ENCODE measurements at regions not wholly inside any gene's neighbourhood (a gene's known extent, or its start where the extent isn't known, plus 50 kb on each side); places are given as distances from the start of the nearest gene placed in this dataset.

- H3K4me3 ChIP-seq: no peak overlapping the region
- TF ChIP-seq CTCF (IDR thresholded peaks at IDR 0.05) (no peak), POLR2A (IDR thresholded peaks at IDR 0.05) (no peak), POLR2AphosphoS5 (IDR thresholded peaks at IDR 0.05) (no peak)
- H3K36me3 ChIP-seq: no peaks in the 10 kb centered on the region
- DNase-seq (ENCODE audit: low spot score in 2 of 2): no peak
- intact Hi-C loops (cut with DNase I; ENCODE audit: low total_unique reads): no loop called here
- H3K27ac ChIP-seq: no peak overlapping the region
- no peaks in the 10 kb centered on the region for H3K27me3 ChIP-seq
- H3K9me3 ChIP-seq: peaks cover 0 to 4% of the 10 kb centered on the region in 2 donors
- H3K4me1 ChIP-seq: no peaks in the 10 kb centered on the region
Measured at GRCh38 chrX:94758130-94758529, 1084.1 kb downstream of the FAM133A start.

DNA sequence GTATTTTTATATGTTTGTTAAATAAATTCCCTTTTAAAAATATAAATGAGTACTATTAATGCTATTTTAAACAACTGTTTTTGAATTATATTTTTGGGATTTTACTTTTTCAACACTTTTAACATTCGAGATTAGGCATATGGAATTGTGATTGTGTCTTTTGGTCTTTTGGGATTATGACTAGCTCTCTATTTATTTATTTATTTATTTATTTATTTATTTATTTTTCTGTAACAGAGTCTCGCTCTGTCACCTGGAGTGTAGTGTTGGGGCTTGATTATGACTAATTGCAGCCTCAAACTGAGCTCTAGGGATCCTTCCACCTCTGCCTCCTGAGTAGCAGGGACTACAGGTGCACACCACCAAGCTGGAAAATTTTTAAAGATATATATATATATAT lies 1101.6 kb downstream of the FAM133A start:
- H3K4me1 ChIP-seq: no peaks in the 10 kb centered on the region
- no peak for DNase-seq (ENCODE audit: low spot score in 2 of 2)
- TF ChIP-seq POLR2A (IDR thresholded peaks at IDR 0.05) (no peak), POLR2AphosphoS5 (IDR thresholded peaks at IDR 0.05) (no peak), CTCF (IDR thresholded peaks at IDR 0.05) (no peak)
- intact Hi-C loops (cut with DNase I; ENCODE audit: low total_unique reads): no loop called here
- H3K27ac ChIP-seq: no peak overlapping the region
- no peaks in the 10 kb centered on the region for H3K9me3 ChIP-seq
- H3K36me3 ChIP-seq: no peaks in the 10 kb centered on the region
- peaks cover 0 to 16% of the 10 kb centered on the region in 2 donors for H3K27me3 ChIP-seq
- H3K4me3 ChIP-seq: no peak overlapping the region

GRCh38 chrX:94813541-94813940 lies 1139.5 kb downstream of the FAM133A start:
- Histone ChIP-seq H3K9me3 (peaks cover 5 to 18% of the 10 kb centered on the region in 2 donors), H3K27me3 (peaks cover 0 to 21% of the 10 kb centered on the region in 2 donors), H3K27ac (no peak overlapping the region), H3K4me3 (no peak overlapping the region), H3K36me3 (no peaks in the 10 kb centered on the region), H3K4me1 (no peaks in the 10 kb centered on the region)
- no peak for TF ChIP-seq POLR2A (IDR thresholded peaks at IDR 0.05)
- no peak for TF ChIP-seq POLR2AphosphoS5 (IDR thresholded peaks at IDR 0.05)
- no peak for TF ChIP-seq CTCF (IDR thresholded peaks at IDR 0.05)
- no peak for DNase-seq (ENCODE audit: low spot score in 2 of 2)
- intact Hi-C loops (cut with DNase I; ENCODE audit: low total_unique reads): no loop called here

GRCh38 chrX:94814216-94814615 lies 1140.2 kb downstream of the FAM133A start:
- no peak for DNase-seq (ENCODE audit: low spot score in 2 of 2)
- TF ChIP-seq POLR2AphosphoS5 (IDR thresholded peaks at IDR 0.05) (no peak), CTCF (IDR thresholded peaks at IDR 0.05) (no peak), POLR2A (IDR thresholded peaks at IDR 0.05) (no peak)
- intact Hi-C loops (cut with DNase I; ENCODE audit: low total_unique reads): no loop called here
- Histone ChIP-seq H3K36me3 (no peaks in the 10 kb centered on the region), H3K9me3 (peaks cover 5 to 18% of the 10 kb centered on the region in 2 donors), H3K4me1 (no peaks in the 10 kb centered on the region), H3K27ac (no peak overlapping the region), H3K27me3 (peaks cover 0 to 19% of the 10 kb centered on the region in 2 donors), H3K4me3 (no peak overlapping the region)

- no peak overlapping the region for H3K4me3 ChIP-seq
- DNase-seq (ENCODE audit: low spot score in 2 of 2): no peak
- H3K9me3 ChIP-seq: no peaks in the 10 kb centered on the region
- H3K27me3 ChIP-seq: no peaks in the 10 kb centered on the region
- H3K36me3 ChIP-seq: no peaks in the 10 kb centered on the region
- intact Hi-C loops (cut with DNase I; ENCODE audit: low total_unique reads): no loop called here
- H3K27ac ChIP-seq: no peak overlapping the region
- H3K4me1 ChIP-seq: no peaks in the 10 kb centered on the region
- TF ChIP-seq CTCF (IDR thresholded peaks at IDR 0.05) (no peak), POLR2A (IDR thresholded peaks at IDR 0.05) (no peak), POLR2AphosphoS5 (IDR thresholded peaks at IDR 0.05) (no peak)
Measured at GRCh38 chrX:94830717-94831116, 1156.7 kb downstream of the FAM133A start.
